ENCODE measurements at regions not wholly inside any gene's neighbourhood (a gene's known extent, or its start where the extent isn't known, plus 50 kb on each side); places are given as distances from the start of the nearest gene placed in this dataset.

DNA sequence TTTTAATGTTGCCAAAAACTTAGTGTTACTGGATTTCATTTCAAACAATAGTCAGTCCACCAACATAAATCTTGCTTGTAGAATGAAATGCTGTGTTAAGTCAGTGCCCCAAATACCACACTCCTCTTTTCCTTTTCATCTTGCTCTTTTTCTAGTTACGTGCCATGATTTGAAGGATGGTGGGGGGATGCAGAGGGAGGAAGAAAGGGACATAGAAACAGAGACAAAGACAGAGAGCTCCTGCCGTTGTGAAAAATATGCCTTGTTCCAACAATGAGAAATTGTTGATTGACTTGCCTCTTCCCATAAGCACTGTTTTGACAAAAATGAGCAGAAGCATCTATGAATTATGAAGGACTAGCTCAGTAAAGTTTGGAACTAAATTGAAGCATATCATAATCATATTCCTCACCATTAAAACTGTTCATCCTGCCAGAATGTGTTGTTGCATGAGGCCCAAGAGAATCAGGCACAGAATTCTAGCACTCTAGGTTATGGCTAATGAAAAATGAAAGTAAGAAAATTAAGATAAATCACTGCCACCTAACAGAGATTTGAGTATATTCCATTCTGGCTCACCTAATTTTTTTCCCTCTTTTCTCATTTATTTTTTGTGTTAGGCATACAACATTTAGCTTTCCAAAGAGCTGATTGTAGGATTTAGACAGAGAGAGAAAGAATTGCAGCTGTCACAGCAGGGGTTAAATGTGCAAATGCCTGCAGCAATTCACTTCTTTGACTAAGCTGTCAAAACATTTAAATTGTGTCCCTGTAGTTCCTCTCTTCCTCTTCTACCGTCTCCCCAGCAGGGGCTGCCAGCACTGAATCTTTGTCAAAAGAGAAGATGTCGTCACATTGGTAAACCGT is 111.6 kb upstream of the PTPN13 start:
- H3K9me3 Mint-ChIP-seq: peaks cover 9 to 13% of the 10 kb centered on the region in 2 experiments; a peak in 4 of 5 replicates
- TF ChIP-seq, protein P1, sequence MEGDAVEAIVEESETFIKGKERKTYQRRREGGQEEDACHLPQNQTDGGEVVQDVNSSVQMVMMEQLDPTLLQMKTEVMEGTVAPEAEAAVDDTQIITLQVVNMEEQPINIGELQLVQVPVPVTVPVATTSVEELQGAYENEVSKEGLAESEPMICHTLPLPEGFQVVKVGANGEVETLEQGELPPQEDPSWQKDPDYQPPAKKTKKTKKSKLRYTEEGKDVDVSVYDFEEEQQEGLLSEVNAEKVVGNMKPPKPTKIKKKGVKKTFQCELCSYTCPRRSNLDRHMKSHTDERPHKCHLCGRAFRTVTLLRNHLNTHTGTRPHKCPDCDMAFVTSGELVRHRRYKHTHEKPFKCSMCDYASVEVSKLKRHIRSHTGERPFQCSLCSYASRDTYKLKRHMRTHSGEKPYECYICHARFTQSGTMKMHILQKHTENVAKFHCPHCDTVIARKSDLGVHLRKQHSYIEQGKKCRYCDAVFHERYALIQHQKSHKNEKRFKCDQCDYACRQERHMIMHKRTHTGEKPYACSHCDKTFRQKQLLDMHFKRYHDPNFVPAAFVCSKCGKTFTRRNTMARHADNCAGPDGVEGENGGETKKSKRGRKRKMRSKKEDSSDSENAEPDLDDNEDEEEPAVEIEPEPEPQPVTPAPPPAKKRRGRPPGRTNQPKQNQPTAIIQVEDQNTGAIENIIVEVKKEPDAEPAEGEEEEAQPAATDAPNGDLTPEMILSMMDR (conservative IDR thresholded peaks at IDR 0.05): peak; percentile 60
- Histone ChIP-seq H2AK5ac (ENCODE audit: insufficient read length, low read length) (no peak overlapping the region), H2BK120ac (ENCODE audit: low read depth, low read length, poor library complexity, severe bottlenecking) (no peak overlapping the region), H4K8ac (replicated peaks; ENCODE audit: insufficient read length, low read depth, low read length) (no peak overlapping the region), H3K23ac (ENCODE audit: insufficient read length, low read depth, low read length) (no peak overlapping the region), H3K18ac (ENCODE audit: insufficient read length, low read depth, low read length) (no peak overlapping the region), H2BK20ac (ENCODE audit: low read depth, low read length, poor library complexity, severe bottlenecking) (no peak overlapping the region), H3K79me2 (ENCODE audit: insufficient read depth, low read length) (no peaks in the 10 kb centered on the region), H3K27ac (ENCODE audit: insufficient read length, low read depth, low read length) (peak overlapping the region; percentile 83), H2BK15ac (ENCODE audit: low read depth, low read length) (no peak overlapping the region), H3K79me1 (ENCODE audit: insufficient read depth, low read depth, low read length, poor library complexity, severe bottlenecking) (no peaks in the 10 kb centered on the region), H3K14ac (ENCODE audit: insufficient read depth, low read length) (no peak overlapping the region), H3K27me3 (ENCODE audit: insufficient read depth, low read length) (no peaks in the 10 kb centered on the region), H4K20me1 (ENCODE audit: control insufficient read depth, insufficient read depth, insufficient read length) (no peaks in the 10 kb centered on the region), H3K23me2 (ENCODE audit: insufficient read length, low read depth, low read length, poor library complexity, severe bottlenecking) (no peaks in the 10 kb centered on the region), H2BK5ac (ENCODE audit: insufficient read length, low read length) (no peak overlapping the region), H3T11ph (ENCODE audit: low read length) (no peak overlapping the region), H4K5ac (ENCODE audit: insufficient read length, low read depth, low read length) (no peak overlapping the region), H3K9me3 (ENCODE audit: control insufficient read depth, low read depth, low read length) (no peaks in the 10 kb centered on the region), H3K4me1 (ENCODE audit: insufficient read depth, low read length) (peaks cover 5% of the 10 kb centered on the region; the same call in 1 of the 2 replicates), H2AFZ (ENCODE audit: low read length) (no peak overlapping the region), H4K91ac (ENCODE audit: insufficient read length, low read depth, low read length) (no peak overlapping the region), H3K56ac (ENCODE audit: insufficient read length, low read depth, low read length) (no peak overlapping the region), H3K4ac (ENCODE audit: low read depth, low read length) (no peak overlapping the region), H2BK12ac (ENCODE audit: insufficient read length, low read depth, low read length) (no peak overlapping the region), H3K9ac (ENCODE audit: extremely low read depth, insufficient read length, low read length) (no peak overlapping the region), H3K4me2 (ENCODE audit: insufficient read depth, insufficient read length, low read length) (peak overlapping the region; percentile 9)
- H3K27ac Mint-ChIP-seq: peak overlapping the region in 2 of 3 experiments; percentile 96 to 99; a peak in 5 of 7 replicates
- no peaks in the 10 kb centered on the region for H3K27me3 Mint-ChIP-seq (ENCODE audit: low read depth)
- peak; percentile 89 for DNase-seq
- no CpG with 5 or more reads among the region's 5 CpGs for WGBS (ENCODE audit: extremely low coverage, insufficient read length, low lambda C conversion rate)
- H3K36me3 Mint-ChIP-seq (ENCODE audit: insufficient read depth in 1 of 3, low read depth in 3 of 3): peaks cover 9 to 21% (median 16%) of the 10 kb centered on the region in 3 experiments
- H3K4me1 Mint-ChIP-seq: peaks cover 23 to 28% of the 10 kb centered on the region in 2 experiments
- peak overlapping the region; percentile 6 to 16; a peak in 4 of 5 replicates for H3K4me3 Mint-ChIP-seq

Measured in H9 (cell line).